Liver (tissue), 3 donors: ENCODE measurements at regions not wholly inside any gene's neighbourhood (a gene's known extent, or its start where the extent isn't known, plus 50 kb on each side); places are given as distances from the start of the nearest gene placed in this dataset.

Experiments used
- FOXA1 ChIP-seq: IDR thresholded peaks from 2 replicates; pipeline ENCODE4 v1.6.1; 2016; ENCODE audit warnings: antibody characterized with exemption
- GABPA ChIP-seq, 2 donors: IDR thresholded peaks in 1 of 2; conservative IDR thresholded peaks in 1 of 2; 2 replicates each; pipeline ENCODE4 v1.6.1; 2016; ENCODE audit warnings: antibody characterized with exemption in 2 of 2, mild to moderate bottlenecking in 1 of 2, moderate library complexity in 1 of 2
- TAF1 ChIP-seq: conservative IDR thresholded peaks from 2 replicates; pipeline ENCODE4 v1.6.1; 2016; ENCODE audit warnings: antibody characterized with exemption, mild to moderate bottlenecking
- YY1 ChIP-seq: IDR thresholded peaks from 2 replicates; pipeline ENCODE4 v1.6.1; 2016; ENCODE audit warnings: antibody characterized with exemption, mild to moderate bottlenecking
- TF ChIP-seq, protein P1 (sequence below): fragments of 150-350 bp; IDR thresholded peaks from 2 replicates; pipeline ENCODE4 v1.5.1; 2017; ENCODE audit warnings: improper control_type of control experiment, low read depth, low read length; ENCODE audit not compliant: missing input control
- TF ChIP-seq, protein P2 (sequence below): IDR thresholded peaks from 2 replicates; pipeline ENCODE4 v1.6.1; 2016; ENCODE audit warnings: antibody characterized with exemption
- TF ChIP-seq, protein P3 (sequence below): IDR thresholded peaks from 2 replicates; pipeline ENCODE4 v1.6.1; 2016; ENCODE audit warnings: antibody characterized with exemption
- TF ChIP-seq, protein P4 (sequence below): IDR thresholded peaks from 2 replicates; pipeline ENCODE4 v1.6.1; 2016; ENCODE audit warnings: antibody characterized with exemption
- donor health status: healthy.
- donor health status: healthy.

DNA sequence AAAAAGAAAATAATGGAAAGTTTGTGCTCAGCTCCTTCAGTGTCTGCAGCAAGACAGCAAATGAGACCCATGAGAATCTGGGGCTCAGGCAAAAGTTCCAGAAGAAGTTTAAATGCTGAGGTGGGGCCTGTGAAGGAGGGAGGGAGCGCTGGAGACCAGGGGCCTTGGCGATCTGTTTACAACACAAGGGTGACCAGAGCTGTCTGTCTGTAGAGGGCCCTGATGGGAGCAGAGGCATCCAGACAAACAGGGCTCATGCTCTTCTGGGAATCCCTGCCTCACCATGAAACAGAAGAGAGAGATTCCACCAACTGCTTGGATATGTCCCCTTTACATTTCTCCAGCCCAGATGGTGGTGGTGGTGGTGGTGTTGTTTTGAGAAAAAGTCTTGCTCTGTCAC, 60.1 kb upstream of the GPCPD1 start:
- TF ChIP-seq GABPA (IDR thresholded peaks at IDR 0.05 in 1 of 2, conservative IDR thresholded peaks at IDR 0.05 in 1 of 2), result no peak
- no peak for TF ChIP-seq FOXA1
- TF ChIP-seq, protein P1, sequence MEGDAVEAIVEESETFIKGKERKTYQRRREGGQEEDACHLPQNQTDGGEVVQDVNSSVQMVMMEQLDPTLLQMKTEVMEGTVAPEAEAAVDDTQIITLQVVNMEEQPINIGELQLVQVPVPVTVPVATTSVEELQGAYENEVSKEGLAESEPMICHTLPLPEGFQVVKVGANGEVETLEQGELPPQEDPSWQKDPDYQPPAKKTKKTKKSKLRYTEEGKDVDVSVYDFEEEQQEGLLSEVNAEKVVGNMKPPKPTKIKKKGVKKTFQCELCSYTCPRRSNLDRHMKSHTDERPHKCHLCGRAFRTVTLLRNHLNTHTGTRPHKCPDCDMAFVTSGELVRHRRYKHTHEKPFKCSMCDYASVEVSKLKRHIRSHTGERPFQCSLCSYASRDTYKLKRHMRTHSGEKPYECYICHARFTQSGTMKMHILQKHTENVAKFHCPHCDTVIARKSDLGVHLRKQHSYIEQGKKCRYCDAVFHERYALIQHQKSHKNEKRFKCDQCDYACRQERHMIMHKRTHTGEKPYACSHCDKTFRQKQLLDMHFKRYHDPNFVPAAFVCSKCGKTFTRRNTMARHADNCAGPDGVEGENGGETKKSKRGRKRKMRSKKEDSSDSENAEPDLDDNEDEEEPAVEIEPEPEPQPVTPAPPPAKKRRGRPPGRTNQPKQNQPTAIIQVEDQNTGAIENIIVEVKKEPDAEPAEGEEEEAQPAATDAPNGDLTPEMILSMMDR, result no peak
- TF ChIP-seq, protein P2, sequence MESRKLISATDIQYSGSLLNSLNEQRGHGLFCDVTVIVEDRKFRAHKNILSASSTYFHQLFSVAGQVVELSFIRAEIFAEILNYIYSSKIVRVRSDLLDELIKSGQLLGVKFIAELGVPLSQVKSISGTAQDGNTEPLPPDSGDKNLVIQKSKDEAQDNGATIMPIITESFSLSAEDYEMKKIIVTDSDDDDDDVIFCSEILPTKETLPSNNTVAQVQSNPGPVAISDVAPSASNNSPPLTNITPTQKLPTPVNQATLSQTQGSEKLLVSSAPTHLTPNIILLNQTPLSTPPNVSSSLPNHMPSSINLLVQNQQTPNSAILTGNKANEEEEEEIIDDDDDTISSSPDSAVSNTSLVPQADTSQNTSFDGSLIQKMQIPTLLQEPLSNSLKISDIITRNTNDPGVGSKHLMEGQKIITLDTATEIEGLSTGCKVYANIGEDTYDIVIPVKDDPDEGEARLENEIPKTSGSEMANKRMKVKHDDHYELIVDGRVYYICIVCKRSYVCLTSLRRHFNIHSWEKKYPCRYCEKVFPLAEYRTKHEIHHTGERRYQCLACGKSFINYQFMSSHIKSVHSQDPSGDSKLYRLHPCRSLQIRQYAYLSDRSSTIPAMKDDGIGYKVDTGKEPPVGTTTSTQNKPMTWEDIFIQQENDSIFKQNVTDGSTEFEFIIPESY, result no peak
- TF ChIP-seq YY1, result no peak
- TF ChIP-seq, protein P3, sequence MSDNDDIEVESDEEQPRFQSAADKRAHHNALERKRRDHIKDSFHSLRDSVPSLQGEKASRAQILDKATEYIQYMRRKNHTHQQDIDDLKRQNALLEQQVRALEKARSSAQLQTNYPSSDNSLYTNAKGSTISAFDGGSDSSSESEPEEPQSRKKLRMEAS, result no peak
- TF ChIP-seq TAF1, result no peak
- TF ChIP-seq, protein P4, sequence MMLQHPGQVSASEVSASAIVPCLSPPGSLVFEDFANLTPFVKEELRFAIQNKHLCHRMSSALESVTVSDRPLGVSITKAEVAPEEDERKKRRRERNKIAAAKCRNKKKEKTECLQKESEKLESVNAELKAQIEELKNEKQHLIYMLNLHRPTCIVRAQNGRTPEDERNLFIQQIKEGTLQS, result no peak
